GM13977 (cell line): ENCODE measurements at regions not wholly inside any gene's neighbourhood (a gene's known extent, or its start where the extent isn't known, plus 50 kb on each side); places are given as distances from the start of the nearest gene placed in this dataset.
A peak's percentile ranks its signal among the peaks of the same experiment; 100 is the strongest.
"Not testable (repeated sequence)": the region's sequence is repeated elsewhere in the genome, so short reads cannot be mapped to it uniquely, and the experiment has no call there.

Source experiments
- DNase-seq: peaks from one replicate; pipeline ENCODE4 v3.0.0; 2012; ENCODE audit warnings: low spot score
- CTCF ChIP-seq: IDR thresholded peaks from 2 replicates; pipeline ENCODE4 v1.5.1; 2012; ENCODE audit warnings: mild to moderate bottlenecking, control low read depth; ENCODE audit not compliant: insufficient read depth; ENCODE audit errors: extremely low read depth, missing control alignments
- in situ Hi-C: fragments of 300-500 bp; cut with MboI; formaldehyde crosslinking; loops from one replicate; pipeline ENCODE4 v1.12.0; 2022; ENCODE audit warnings: low sequenced_read_pairs, low pct_unique_long_range_greater_than_20kb, mixed read lengths, inconsistent platforms; ENCODE audit not compliant: unreplicated experiment

GRCh38 chr7:112540839-112541577 is 60.2 kb downstream of the LSMEM1 start:
- TF ChIP-seq CTCF, result no peak
- in situ Hi-C loops, result loop anchor here (25.0 kb wide), 1 partner anchor 346 kb away; no protein-coding TSS in a partner anchor

GRCh38 chr7:112546723-112547513 is 66.1 kb downstream of the LSMEM1 start:
- DNase-seq, result no peak
- peak; percentile 15 for TF ChIP-seq CTCF
- in situ Hi-C loops, result loop anchor here (25.0 kb wide), 1 partner anchor 340 kb away; no protein-coding TSS in a partner anchor

More at GRCh38 chr7:112540839-112541577, 60.2 kb downstream of the LSMEM1 start:
- DNase-seq, result no peak

GRCh38 chr7:112547916-112548315 is 67.1 kb downstream of the LSMEM1 start:
- no peak for DNase-seq
- no peak for TF ChIP-seq CTCF
- in situ Hi-C loops, result loop anchor here (25.0 kb wide), 1 partner anchor 339 kb away; no protein-coding TSS in a partner anchor

GRCh38 chr7:112550468-112551060 is 69.8 kb downstream of the LSMEM1 start:
- peak; percentile 70 for DNase-seq
- TF ChIP-seq CTCF, result peak; percentile 89
- in situ Hi-C loops, result loop anchor here (25.0 kb wide), 1 partner anchor 862 kb away; no protein-coding TSS in a partner anchor

- in situ Hi-C loops, result loop anchor here (25.0 kb wide), 1 partner anchor 861 kb away; no protein-coding TSS in a partner anchor
- not testable (repeated sequence) for DNase-seq
Observed at GRCh38 chr7:112551521-112551920, 70.7 kb downstream of the LSMEM1 start.

DNA sequence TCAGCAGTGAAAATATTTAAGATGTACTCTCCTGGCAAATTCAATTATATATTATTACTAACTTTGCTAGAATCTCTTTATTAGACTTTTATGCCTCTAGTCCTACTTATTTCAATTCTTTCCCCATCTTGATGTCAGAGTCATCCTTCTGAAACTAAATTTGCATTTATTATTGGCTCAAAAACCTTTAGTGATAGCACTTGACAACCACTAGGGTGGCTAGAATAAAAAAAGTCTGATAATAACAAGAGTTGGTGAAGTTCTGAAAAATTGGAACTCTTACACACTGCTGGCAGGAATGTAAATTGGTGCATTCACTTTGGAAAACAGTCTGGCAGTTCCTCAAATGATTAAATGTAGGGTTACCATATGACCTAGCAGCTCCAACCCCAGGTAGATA is 73.8 kb downstream of the LSMEM1 start:
- no peak for TF ChIP-seq CTCF
- DNase-seq, result no peak
- in situ Hi-C loops, result loop anchor here (25.0 kb wide), 1 partner anchor 858 kb away; no protein-coding TSS in a partner anchor
